Duodenal mucosa (tissue), 2 donors: ENCODE measurements at regions not wholly inside any gene's neighbourhood (a gene's known extent, or its start where the extent isn't known, plus 50 kb on each side); places are given as distances from the start of the nearest gene placed in this dataset.

Experiments used
- H3K27ac ChIP-seq: one replicate; pipeline ENCODE4 v1.7.0; 2013; ENCODE audit warnings: low read depth, low read length
- H3K27me3 ChIP-seq, 2 donors: one replicate each; pipeline ENCODE4 v1.7.0; 2013; ENCODE audit warnings: low read length in 2 of 2, control low read depth in 1 of 2; ENCODE audit not compliant: insufficient read depth in 2 of 2, control insufficient read depth in 1 of 2
- H3K36me3 ChIP-seq, 2 donors: one replicate each; pipeline ENCODE4 v1.7.0; 2013; ENCODE audit warnings: low read length in 2 of 2, control low read depth in 1 of 2; ENCODE audit not compliant: insufficient read depth in 2 of 2, control insufficient read depth in 1 of 2
- H3K4me1 ChIP-seq, 2 donors: one replicate each; pipeline ENCODE4 v1.7.0; 2013; ENCODE audit warnings: low read length in 2 of 2, control low read depth in 1 of 2; ENCODE audit not compliant: insufficient read depth in 2 of 2, control insufficient read depth in 1 of 2
- H3K4me3 ChIP-seq, 2 donors: one replicate each; pipeline ENCODE4 v1.7.0; 2013; ENCODE audit warnings: low read length in 2 of 2, low read depth in 1 of 2
- H3K9ac ChIP-seq, 2 donors: one replicate each; pipeline ENCODE4 v1.7.0; 2013; ENCODE audit warnings: low read length in 2 of 2, low read depth in 1 of 2
- H3K9me3 ChIP-seq, 2 donors: one replicate each; pipeline ENCODE4 v1.7.0; 2013; ENCODE audit warnings: low read length in 2 of 2, control low read depth in 1 of 2; ENCODE audit not compliant: control insufficient read depth in 1 of 2

GRCh38 chr6:23308166-23308565 lies 738.8 kb downstream of the HDGFL1 start:
- H3K9ac ChIP-seq = no peak overlapping the region
- no peaks in the 10 kb centered on the region for H3K27me3 ChIP-seq
- no peak overlapping the region for H3K4me3 ChIP-seq

DNA sequence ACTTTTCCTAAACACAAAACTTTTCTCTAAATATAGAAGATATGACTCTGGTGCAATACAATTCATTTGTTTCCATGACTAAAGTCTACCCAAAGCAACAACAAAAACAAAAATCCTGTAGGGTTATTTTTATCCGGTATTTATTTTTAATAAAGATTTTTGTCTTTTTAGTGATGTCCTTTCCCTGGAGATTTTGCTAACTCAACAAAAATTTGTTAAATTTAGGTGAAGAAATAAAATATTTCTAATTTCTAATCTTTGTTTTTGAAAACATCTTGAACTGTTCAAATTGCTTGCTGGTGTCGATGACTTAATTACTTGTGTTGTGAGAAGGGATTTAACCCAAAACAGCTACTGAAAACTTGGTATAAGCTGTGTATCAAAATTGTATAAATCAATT lies 741.8 kb downstream of the HDGFL1 start:
- Histone ChIP-seq H3K4me3 (no peak overlapping the region), H3K27ac (no peak overlapping the region), H3K9ac (no peak overlapping the region), H3K36me3 (no peaks in the 10 kb centered on the region), H3K27me3 (no peaks in the 10 kb centered on the region), H3K9me3 (no peaks in the 10 kb centered on the region), H3K4me1 (no peaks in the 10 kb centered on the region)

More at GRCh38 chr6:23308166-23308565, 738.8 kb downstream of the HDGFL1 start:
- no peaks in the 10 kb centered on the region for H3K9me3 ChIP-seq
- no peak overlapping the region for H3K27ac ChIP-seq
- H3K36me3 ChIP-seq = no peaks in the 10 kb centered on the region
- H3K4me1 ChIP-seq = no peaks in the 10 kb centered on the region

DNA sequence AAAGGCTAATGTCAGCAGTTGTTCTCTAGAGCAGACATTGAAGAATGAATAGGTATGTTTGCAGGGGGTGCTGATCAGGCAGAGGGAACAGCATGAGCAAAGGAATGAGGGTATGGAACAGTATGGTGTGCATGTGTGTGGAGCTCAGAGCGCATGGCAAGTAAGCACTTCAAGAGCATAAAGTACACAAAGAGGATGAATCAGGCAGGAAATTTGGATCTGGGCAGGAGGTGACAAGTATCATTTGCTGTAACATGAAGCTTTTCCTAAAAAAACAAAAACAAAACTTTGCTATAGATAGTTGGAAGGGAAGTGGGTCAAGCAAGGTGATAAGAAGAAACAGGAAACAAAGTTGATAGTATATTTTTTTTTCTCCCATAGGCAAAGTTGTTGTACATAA lies 746.8 kb downstream of the HDGFL1 start:
- no peaks in the 10 kb centered on the region for H3K27me3 ChIP-seq
- H3K27ac ChIP-seq = no peak overlapping the region
- H3K4me3 ChIP-seq = no peak overlapping the region
- H3K36me3 ChIP-seq = no peaks in the 10 kb centered on the region
- no peaks in the 10 kb centered on the region for H3K4me1 ChIP-seq
- no peaks in the 10 kb centered on the region for H3K9me3 ChIP-seq
- H3K9ac ChIP-seq = no peak overlapping the region

DNA sequence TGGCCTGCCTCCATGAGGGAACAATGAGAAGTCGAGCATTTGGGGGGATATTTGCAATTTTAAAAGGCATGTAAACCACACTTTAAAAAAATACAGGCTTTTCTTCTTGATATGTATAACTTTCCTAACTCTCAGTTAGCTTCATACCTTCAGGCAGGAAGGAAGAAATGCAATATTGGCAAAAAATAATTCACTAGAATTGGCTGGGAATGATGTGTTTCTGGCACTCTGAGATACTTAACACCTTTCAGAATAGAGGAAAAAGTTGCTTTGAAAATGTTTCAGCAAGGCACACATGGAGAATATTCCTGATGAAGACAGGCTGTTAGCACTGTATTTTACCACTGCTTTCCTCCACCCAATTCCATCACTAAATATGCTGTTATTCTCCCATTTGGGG lies 747.6 kb downstream of the HDGFL1 start:
- H3K27me3 ChIP-seq = no peaks in the 10 kb centered on the region
- H3K27ac ChIP-seq = no peak overlapping the region
- no peak overlapping the region for H3K4me3 ChIP-seq
- no peaks in the 10 kb centered on the region for H3K9me3 ChIP-seq
- no peaks in the 10 kb centered on the region for H3K36me3 ChIP-seq
- H3K4me1 ChIP-seq = no peaks in the 10 kb centered on the region
- no peak overlapping the region for H3K9ac ChIP-seq

- no peak overlapping the region for H3K9ac ChIP-seq
- no peaks in the 10 kb centered on the region for H3K4me1 ChIP-seq
- no peaks in the 10 kb centered on the region for H3K27me3 ChIP-seq
- H3K9me3 ChIP-seq = no peaks in the 10 kb centered on the region
- H3K4me3 ChIP-seq = no peak overlapping the region
- no peak overlapping the region for H3K27ac ChIP-seq
- H3K36me3 ChIP-seq = no peaks in the 10 kb centered on the region
Observed at GRCh38 chr6:23319582-23319981, 750.2 kb downstream of the HDGFL1 start.

DNA sequence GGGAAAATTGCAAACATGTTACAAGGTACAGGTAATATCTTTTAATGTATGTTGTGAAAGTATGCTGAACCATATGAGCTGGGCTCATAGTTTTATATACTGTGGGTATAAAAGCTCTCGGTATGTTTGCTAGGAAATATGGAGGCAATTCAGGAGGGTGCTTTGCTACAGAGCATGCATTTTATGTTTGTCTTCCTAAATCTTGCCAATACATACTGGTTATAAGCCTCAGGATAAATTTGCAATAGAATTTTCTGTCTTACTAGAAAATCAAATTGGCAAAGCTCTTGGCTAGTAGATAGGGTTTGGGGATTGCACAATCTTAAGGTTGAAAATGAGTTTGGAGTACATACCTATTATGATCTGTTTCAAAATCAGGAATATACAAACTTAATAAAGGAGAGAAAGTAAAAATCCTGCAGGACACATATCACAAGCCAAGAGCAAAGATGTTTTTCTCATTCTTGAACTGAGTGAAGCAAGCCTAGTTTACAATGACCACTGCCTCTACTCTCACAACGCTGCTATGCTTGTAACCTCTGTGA lies 751.2 kb downstream of the HDGFL1 start:
- Histone ChIP-seq H3K9me3 (no peaks in the 10 kb centered on the region), H3K4me1 (no peaks in the 10 kb centered on the region), H3K36me3 (no peaks in the 10 kb centered on the region), H3K4me3 (no peak overlapping the region), H3K9ac (no peak overlapping the region), H3K27me3 (no peaks in the 10 kb centered on the region), H3K27ac (no peak overlapping the region)

GRCh38 chr6:23323897-23324296 lies 754.5 kb downstream of the HDGFL1 start:
- Histone ChIP-seq H3K9me3 (no peaks in the 10 kb centered on the region), H3K4me3 (no peak overlapping the region), H3K36me3 (no peaks in the 10 kb centered on the region), H3K27me3 (no peaks in the 10 kb centered on the region), H3K4me1 (no peaks in the 10 kb centered on the region), H3K27ac (no peak overlapping the region), H3K9ac (no peak overlapping the region)

GRCh38 chr6:23325065-23325464 lies 755.7 kb downstream of the HDGFL1 start:
- no peak overlapping the region for H3K27ac ChIP-seq
- H3K36me3 ChIP-seq = no peaks in the 10 kb centered on the region
- H3K9me3 ChIP-seq = no peaks in the 10 kb centered on the region
- H3K4me1 ChIP-seq = no peaks in the 10 kb centered on the region
- no peak overlapping the region for H3K4me3 ChIP-seq
- no peaks in the 10 kb centered on the region for H3K27me3 ChIP-seq
- no peak overlapping the region for H3K9ac ChIP-seq

DNA sequence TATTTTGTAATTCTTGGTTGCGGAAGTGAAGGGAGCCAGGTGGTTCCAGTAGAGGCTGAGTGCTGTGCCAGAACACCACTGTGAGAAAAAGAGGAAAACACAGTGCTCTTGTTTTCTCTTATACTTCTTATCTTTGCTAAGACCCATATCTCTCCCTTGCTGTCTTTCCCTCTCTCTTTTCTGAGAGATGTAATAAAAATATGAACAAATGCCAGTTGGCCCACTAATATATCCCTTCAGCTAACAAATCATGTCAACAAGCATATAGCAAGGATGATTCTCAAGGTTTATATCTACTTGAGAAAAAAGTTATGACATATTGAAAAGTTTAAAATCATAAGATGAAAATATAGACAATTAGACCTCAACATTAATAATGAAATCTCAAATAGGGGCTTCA lies 758.3 kb downstream of the HDGFL1 start:
- no peaks in the 10 kb centered on the region for H3K27me3 ChIP-seq
- no peak overlapping the region for H3K9ac ChIP-seq
- no peaks in the 10 kb centered on the region for H3K4me1 ChIP-seq
- H3K9me3 ChIP-seq = no peaks in the 10 kb centered on the region
- no peak overlapping the region for H3K4me3 ChIP-seq
- no peaks in the 10 kb centered on the region for H3K36me3 ChIP-seq
- H3K27ac ChIP-seq = no peak overlapping the region

DNA sequence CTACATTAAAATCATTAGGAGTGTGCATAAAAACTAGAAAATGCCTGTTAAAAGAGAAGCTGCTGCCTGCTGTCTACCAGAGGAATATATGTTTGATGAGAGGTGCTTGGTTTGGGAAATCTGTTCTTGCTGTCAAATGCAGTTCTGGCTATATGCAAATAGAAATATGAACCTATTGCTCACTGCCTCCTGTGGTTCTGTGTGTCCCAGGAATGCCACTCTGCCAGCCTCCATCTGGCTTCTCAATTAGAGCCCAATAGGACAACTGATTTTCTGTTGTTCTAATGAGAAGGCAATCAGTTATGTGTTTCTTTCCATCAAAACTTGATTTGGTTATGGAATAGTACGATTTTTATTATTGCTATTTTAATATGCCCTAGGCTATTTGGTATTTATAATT lies 759.7 kb downstream of the HDGFL1 start:
- H3K4me3 ChIP-seq = no peak overlapping the region
- H3K27me3 ChIP-seq = no peaks in the 10 kb centered on the region
- H3K36me3 ChIP-seq = no peaks in the 10 kb centered on the region
- H3K9me3 ChIP-seq = no peaks in the 10 kb centered on the region
- no peaks in the 10 kb centered on the region for H3K4me1 ChIP-seq
- no peak overlapping the region for H3K9ac ChIP-seq
- no peak overlapping the region for H3K27ac ChIP-seq

- Histone ChIP-seq H3K4me3 (no peak overlapping the region), H3K4me1 (no peaks in the 10 kb centered on the region), H3K27me3 (no peaks in the 10 kb centered on the region)
Observed at GRCh38 chr6:23330632-23331031, 761.3 kb downstream of the HDGFL1 start.

More at GRCh38 chr6:23330632-23331031, 761.3 kb downstream of the HDGFL1 start:
- no peak overlapping the region for H3K9ac ChIP-seq
- no peaks in the 10 kb centered on the region for H3K36me3 ChIP-seq
- H3K9me3 ChIP-seq = peaks cover 0 to 5% of the 10 kb centered on the region in 2 donors
- no peak overlapping the region for H3K27ac ChIP-seq
